ENCODE measurements at regions not wholly inside any gene's neighbourhood (a gene's known extent, or its start where the extent isn't known, plus 50 kb on each side); places are given as distances from the start of the nearest gene placed in this dataset.

DNA sequence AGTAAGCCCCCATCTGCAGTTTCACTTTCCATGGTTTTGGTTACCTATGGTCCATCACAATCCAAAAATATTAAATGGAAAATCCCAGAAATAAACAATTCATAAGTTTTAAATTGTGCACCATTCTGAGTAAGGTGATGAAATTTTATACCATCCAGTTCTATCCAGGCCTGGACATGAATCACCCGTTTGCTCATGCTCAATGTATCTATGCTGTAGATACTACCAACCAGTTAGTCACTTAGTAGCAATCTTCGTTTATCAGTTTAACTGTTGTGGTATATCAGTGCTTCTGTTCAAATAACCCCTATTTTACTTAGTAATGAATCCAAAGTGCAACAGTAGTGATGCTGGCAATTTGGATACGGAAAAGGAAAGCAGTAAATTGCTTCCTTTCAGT is 381.9 kb upstream of the AGTR1 start:
- CTCF ChIA-PET, result no interaction called here
- POLR2A ChIA-PET, result no interaction called here
- DNase-seq (no peak), ATAC-seq (no peak)
- Mint-ChIP-seq H3K27me3 (ENCODE audit: low read depth) (no peaks in the 10 kb centered on the region), H3K27ac (no peak overlapping the region), H3K9me3 (ENCODE audit: insufficient read depth) (no peaks in the 10 kb centered on the region), H3K4me1 (ENCODE audit: low read depth) (no peaks in the 10 kb centered on the region), H3K36me3 (ENCODE audit: low read depth) (no peaks in the 10 kb centered on the region), H3K4me3 (no peak overlapping the region)

DNA sequence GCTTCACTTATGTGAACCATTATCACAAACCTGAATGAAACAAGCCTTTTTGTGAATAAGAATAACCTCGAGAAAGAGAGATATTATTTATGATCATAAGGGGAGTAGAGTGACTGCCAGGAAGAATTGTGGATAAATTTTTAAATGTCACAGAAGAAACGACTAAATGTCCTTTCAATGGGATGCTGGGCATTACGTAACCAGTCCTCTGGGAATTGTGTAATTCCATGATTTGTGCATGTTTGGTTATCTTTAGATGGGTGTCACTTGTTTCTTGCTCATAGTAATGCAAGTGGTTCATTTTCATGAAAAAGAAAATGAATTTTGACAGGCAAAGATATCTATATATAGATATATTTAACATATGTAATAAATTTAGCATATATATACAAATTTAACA is 379.5 kb upstream of the AGTR1 start:
- DNase-seq, result no peak
- H3K4me1 Mint-ChIP-seq (ENCODE audit: low read depth), result no peaks in the 10 kb centered on the region
- H3K36me3 Mint-ChIP-seq (ENCODE audit: low read depth), result no peaks in the 10 kb centered on the region
- no peaks in the 10 kb centered on the region for H3K9me3 Mint-ChIP-seq (ENCODE audit: insufficient read depth)
- no peaks in the 10 kb centered on the region for H3K27me3 Mint-ChIP-seq (ENCODE audit: low read depth)
- ATAC-seq, result no peak
- ChIA-PET POLR2A (no interaction called here), CTCF (no interaction called here)
- no peak overlapping the region for H3K4me3 Mint-ChIP-seq
- H3K27ac Mint-ChIP-seq, result no peak overlapping the region

DNA sequence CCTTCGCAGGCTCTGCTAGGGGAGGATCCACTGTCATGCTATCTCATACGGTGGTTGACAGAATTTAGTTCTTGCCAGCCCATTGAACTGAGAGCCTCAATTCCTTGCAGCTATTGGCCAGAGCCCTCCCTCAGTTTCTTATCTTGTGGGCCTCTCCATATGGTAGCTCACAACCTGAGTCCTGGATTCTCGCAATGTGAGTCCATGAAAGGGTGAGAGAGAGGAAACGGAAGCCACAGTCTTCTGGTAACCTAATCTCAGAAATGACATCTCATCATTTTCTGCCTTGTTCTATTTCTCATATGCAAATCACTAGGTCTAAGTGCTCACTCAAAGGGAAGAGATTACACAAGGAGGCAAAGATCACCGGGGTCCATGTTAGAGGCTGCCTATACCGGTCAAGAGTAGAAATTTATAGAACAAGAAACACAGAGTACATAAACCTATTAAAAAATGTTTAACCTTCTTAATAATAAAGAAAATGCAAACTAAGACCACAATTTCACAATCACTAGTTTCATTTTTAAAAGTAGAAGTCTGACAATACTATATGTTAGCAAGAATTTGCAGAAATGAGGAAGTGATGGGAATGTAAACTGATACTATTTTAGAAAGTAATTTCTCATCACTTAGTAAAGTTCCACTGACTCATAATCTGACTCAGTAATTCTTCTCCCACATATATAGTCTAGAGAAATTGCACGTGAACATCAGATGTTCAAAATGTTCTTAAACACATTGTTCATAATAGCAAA is 378.4 kb upstream of the AGTR1 start:
- POLR2A ChIA-PET, result no interaction called here

DNA sequence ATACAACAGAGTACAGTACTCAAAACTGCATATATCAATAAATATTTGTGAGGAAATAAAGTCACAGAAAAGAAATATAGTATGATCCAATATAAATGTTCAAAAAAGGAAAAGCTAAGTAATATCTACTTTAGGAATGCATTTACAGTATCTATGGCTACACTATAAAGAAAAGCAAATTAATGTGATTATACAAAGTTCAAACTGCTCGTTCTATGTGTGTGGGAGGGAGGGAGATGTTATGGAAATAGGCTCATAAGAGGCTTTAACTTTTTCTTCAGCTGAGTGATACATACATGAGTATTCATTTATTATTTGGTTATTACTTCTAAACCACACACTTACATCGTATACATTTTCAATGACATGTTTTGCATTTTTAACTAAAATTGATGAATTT is 377.7 kb upstream of the AGTR1 start:
- no peak for DNase-seq
- ATAC-seq, result no peak
- ChIA-PET POLR2A (no interaction called here), CTCF (interaction anchor here (0.9 kb wide), 1 partner anchor 11 kb away, joined by 3 read pairs; no protein-coding TSS in a partner anchor)
- no peaks in the 10 kb centered on the region for H3K9me3 Mint-ChIP-seq (ENCODE audit: insufficient read depth)
- H3K4me3 Mint-ChIP-seq, result no peak overlapping the region
- no peaks in the 10 kb centered on the region for H3K4me1 Mint-ChIP-seq (ENCODE audit: low read depth)
- H3K27ac Mint-ChIP-seq, result no peak overlapping the region
- no peaks in the 10 kb centered on the region for H3K27me3 Mint-ChIP-seq (ENCODE audit: low read depth)
- no peaks in the 10 kb centered on the region for H3K36me3 Mint-ChIP-seq (ENCODE audit: low read depth)

More for the DNA sequence above, 378.4 kb upstream of the AGTR1 start:
- Mint-ChIP-seq H3K36me3 (ENCODE audit: low read depth) (no peaks in the 10 kb centered on the region), H3K27ac (no peak overlapping the region), H3K27me3 (ENCODE audit: low read depth) (no peaks in the 10 kb centered on the region), H3K4me3 (no peak overlapping the region), H3K9me3 (ENCODE audit: insufficient read depth) (no peaks in the 10 kb centered on the region), H3K4me1 (ENCODE audit: low read depth) (no peaks in the 10 kb centered on the region)
- ATAC-seq (no peak), DNase-seq (no peak)
- CTCF ChIA-PET, result interaction anchor here (0.9 kb wide), 1 partner anchor 10 kb away, joined by 3 read pairs; no protein-coding TSS in a partner anchor

DNA sequence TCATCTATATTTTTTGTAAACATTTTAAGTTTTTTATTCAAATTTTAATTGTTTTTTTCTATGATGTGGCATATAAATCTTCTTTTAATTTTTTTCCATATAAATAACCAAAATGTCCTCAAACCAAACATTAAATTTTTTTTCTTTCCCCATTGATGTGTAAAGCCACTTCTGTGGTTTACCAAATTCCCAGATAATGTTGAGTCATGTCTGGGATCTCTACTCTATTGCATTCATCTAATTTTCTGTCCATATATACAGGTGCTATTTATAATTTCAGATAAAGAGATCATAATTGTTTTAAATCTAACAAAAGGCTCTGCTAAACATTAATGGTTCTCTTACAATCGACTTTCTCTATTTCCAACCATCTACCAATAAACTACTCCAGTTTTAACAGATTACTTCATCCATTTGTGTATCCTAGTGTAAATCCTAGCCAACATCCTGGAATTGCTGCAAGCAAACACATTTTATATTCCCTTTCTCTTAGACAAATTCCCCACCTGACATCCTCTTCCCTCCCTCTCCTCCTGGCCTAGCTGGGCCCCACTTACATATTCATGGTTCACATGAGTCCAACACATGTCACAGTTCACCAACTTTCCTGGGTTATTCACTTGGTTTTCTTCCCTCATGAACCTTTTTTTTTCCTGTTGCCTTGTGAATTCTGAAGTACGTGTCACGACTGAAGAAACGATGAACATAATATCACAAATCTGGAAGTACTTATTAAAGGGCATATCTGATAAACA is 368.0 kb upstream of the AGTR1 start:
- POLR2A ChIA-PET, result no interaction called here
- H3K4me3 Mint-ChIP-seq, result no peak overlapping the region
- DNase-seq, result no peak
- H3K36me3 Mint-ChIP-seq (ENCODE audit: low read depth), result no peaks in the 10 kb centered on the region
- no peaks in the 10 kb centered on the region for H3K27me3 Mint-ChIP-seq (ENCODE audit: low read depth)
- no peak overlapping the region for H3K27ac Mint-ChIP-seq
- CTCF ChIA-PET, result no interaction called here
- no peaks in the 10 kb centered on the region for H3K4me1 Mint-ChIP-seq (ENCODE audit: low read depth)
- ATAC-seq, result no peak
- H3K9me3 Mint-ChIP-seq (ENCODE audit: insufficient read depth), result no peaks in the 10 kb centered on the region

DNA sequence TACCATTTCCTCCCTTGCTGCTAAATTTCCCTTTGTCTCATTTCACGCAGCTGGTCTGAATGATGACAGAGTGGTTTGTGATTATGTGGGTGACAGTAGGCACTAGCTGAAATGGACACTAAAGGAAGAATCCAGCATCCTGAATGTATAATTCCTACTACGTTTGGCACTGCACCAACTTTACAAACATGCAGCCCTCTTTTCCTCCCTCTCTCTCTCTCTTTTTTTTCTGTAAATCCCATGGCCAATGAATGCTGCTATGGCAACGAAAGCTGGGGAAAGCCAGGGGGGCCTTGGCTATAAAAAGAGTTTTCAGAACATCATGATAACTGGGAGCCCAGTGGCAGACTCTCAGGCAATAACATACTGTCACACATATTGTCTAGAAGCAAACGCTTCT is 367.2 kb upstream of the AGTR1 start:
- ChIA-PET POLR2A (no interaction called here), CTCF (no interaction called here)
- ATAC-seq (no peak), DNase-seq (no peak)
- Mint-ChIP-seq H3K36me3 (ENCODE audit: low read depth) (no peaks in the 10 kb centered on the region), H3K4me1 (ENCODE audit: low read depth) (no peaks in the 10 kb centered on the region), H3K9me3 (ENCODE audit: insufficient read depth) (no peaks in the 10 kb centered on the region), H3K4me3 (no peak overlapping the region), H3K27ac (no peak overlapping the region), H3K27me3 (ENCODE audit: low read depth) (no peaks in the 10 kb centered on the region)

DNA sequence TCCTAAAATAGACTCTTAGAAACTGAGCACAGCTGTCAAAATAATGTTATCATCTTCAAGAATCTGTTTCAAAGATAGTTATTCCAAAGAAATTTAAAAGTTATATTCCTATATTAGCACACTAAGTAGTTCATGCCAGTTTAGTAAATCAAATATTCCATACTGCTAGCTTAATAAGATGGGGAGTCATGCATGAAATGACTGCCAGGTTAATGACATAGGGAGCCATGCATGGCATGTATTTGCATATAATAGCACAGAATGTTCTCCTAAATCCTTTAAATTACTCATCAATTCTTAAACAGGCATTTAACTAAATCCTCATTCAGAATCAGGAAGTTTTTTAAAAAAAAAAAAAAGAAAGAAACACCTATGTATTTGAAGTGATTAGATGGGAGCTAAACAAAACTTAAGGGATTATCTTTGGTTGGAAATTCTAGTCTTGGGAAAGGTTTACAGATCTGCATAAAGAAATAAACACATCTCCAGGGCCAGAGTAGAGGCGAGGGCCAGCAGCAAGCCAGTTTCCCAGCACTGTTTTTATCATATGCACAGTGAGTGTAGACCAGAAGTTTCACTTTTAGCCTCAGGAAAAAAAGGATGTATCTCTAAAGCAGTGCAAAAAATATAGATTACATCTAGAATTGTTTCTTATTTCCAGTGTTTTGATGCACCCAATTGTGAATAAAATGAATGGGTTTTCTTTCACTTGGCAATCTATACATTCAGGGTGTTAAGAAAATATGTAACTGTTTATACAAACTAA is 366.4 kb upstream of the AGTR1 start:
- H3K27me3 Mint-ChIP-seq (ENCODE audit: low read depth), result no peaks in the 10 kb centered on the region
- CTCF ChIA-PET, result no interaction called here
- no peaks in the 10 kb centered on the region for H3K36me3 Mint-ChIP-seq (ENCODE audit: low read depth)

DNA sequence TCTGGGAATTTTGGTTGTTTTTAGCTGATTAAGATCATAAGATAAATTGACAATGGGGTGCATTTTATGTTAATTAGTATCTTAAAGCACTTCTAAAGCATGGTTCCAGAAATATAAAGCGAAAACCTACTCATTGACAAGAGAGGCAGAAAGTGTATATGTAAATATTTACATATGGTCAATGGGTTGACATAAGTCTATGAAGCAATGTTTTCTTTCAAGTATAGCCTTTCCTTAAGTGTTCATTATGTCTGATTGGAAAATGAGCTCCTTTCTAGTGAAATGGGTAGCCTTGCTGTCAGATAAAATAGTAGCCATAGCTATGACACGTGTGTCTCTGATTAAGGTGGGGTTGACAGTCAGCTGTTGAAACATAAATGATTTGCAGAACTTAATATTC is 365.2 kb upstream of the AGTR1 start:
- ATAC-seq, result no peak
- DNase-seq, result no peak
- POLR2A ChIA-PET, result no interaction called here
- no peaks in the 10 kb centered on the region for H3K27me3 Mint-ChIP-seq (ENCODE audit: low read depth)
- no peak overlapping the region for H3K4me3 Mint-ChIP-seq
- H3K4me1 Mint-ChIP-seq (ENCODE audit: low read depth), result no peaks in the 10 kb centered on the region
- H3K9me3 Mint-ChIP-seq (ENCODE audit: insufficient read depth), result no peaks in the 10 kb centered on the region
- CTCF ChIA-PET, result no interaction called here
- no peaks in the 10 kb centered on the region for H3K36me3 Mint-ChIP-seq (ENCODE audit: low read depth)
- H3K27ac Mint-ChIP-seq, result no peak overlapping the region

More for the DNA sequence above, 366.4 kb upstream of the AGTR1 start:
- Mint-ChIP-seq H3K4me3 (no peak overlapping the region), H3K9me3 (ENCODE audit: insufficient read depth) (no peaks in the 10 kb centered on the region), H3K4me1 (ENCODE audit: low read depth) (no peaks in the 10 kb centered on the region), H3K27ac (no peak overlapping the region)
- ATAC-seq, result no peak
- DNase-seq, result no peak
- POLR2A ChIA-PET, result no interaction called here

DNA sequence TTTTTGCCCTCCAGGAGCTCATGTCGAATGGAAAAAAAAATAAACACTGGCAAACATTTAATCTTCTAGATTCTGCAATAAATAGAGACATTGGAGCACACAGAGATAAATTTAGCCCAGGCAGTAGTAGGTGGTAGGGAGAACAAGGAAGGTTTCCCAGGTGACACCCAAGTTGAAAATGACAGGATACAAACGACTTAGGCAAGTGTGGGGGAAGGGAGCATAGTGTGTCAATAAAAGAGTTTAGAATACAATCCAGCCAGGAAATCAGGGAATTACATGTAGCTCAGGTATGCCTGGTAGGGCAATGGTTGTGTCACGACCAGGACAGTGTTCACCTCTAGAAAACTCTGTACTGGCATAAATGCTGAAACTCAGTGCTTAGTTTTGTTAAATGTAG is 364.6 kb upstream of the AGTR1 start:
- Mint-ChIP-seq H3K27me3 (ENCODE audit: low read depth) (no peaks in the 10 kb centered on the region), H3K9me3 (ENCODE audit: insufficient read depth) (no peaks in the 10 kb centered on the region), H3K36me3 (ENCODE audit: low read depth) (no peaks in the 10 kb centered on the region), H3K4me3 (no peak overlapping the region), H3K27ac (no peak overlapping the region), H3K4me1 (ENCODE audit: low read depth) (no peaks in the 10 kb centered on the region)
- DNase-seq (no peak), ATAC-seq (no peak)
- POLR2A ChIA-PET, result no interaction called here
- CTCF ChIA-PET, result no interaction called here

DNA sequence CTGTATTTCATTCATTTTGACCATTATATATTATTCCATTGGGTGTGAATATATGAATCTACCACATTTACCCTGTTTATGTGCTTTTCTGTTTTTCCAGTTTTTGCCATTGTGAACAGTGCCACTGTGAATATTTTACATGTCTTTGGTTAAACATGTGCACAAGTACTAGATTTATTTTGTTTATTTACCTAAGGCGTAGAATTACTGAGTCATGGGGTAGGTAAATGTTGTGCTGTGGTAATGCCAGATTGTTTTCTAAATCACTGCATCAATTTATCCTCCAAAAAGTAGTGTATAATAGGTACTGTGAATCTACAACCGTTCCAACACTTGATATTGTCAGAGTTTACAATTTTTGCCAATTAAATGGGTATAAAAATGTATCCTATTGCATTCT is 362.1 kb upstream of the AGTR1 start:
- H3K4me1 Mint-ChIP-seq (ENCODE audit: low read depth), result no peaks in the 10 kb centered on the region
- no peaks in the 10 kb centered on the region for H3K36me3 Mint-ChIP-seq (ENCODE audit: low read depth)
- DNase-seq, result no peak
- POLR2A ChIA-PET, result no interaction called here
- H3K9me3 Mint-ChIP-seq (ENCODE audit: insufficient read depth), result no peaks in the 10 kb centered on the region
- no peak overlapping the region for H3K27ac Mint-ChIP-seq
- no peak for ATAC-seq
- H3K27me3 Mint-ChIP-seq (ENCODE audit: low read depth), result no peaks in the 10 kb centered on the region
- no peak overlapping the region for H3K4me3 Mint-ChIP-seq
- CTCF ChIA-PET, result no interaction called here

DNA sequence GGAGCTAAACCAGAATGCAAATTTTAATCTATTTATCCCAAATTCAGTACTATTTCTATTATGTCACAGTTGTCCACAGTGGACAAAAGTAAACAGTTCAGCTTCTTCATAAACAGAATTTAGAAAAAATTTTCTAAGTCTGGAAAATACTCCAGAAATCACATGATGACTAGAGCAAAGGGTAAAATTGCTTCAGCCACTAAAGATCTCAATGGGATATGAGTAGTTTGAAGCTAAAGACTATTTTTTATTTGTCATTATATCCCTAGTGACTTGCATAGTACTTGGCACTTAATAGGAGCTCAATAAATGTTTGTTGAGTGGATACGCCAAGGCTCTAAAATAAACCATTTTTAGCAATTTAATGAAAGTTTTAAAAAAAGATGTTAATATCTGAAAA is 354.3 kb upstream of the AGTR1 start:
- no peak for ATAC-seq
- no peaks in the 10 kb centered on the region for H3K36me3 Mint-ChIP-seq (ENCODE audit: low read depth)
- H3K4me1 Mint-ChIP-seq (ENCODE audit: low read depth), result no peaks in the 10 kb centered on the region
- no peak overlapping the region for H3K4me3 Mint-ChIP-seq
- H3K9me3 Mint-ChIP-seq (ENCODE audit: insufficient read depth), result no peaks in the 10 kb centered on the region
- H3K27me3 Mint-ChIP-seq (ENCODE audit: low read depth), result no peaks in the 10 kb centered on the region
- ChIA-PET CTCF (no interaction called here), POLR2A (no interaction called here)
- H3K27ac Mint-ChIP-seq, result no peak overlapping the region
- DNase-seq, result no peak

DNA sequence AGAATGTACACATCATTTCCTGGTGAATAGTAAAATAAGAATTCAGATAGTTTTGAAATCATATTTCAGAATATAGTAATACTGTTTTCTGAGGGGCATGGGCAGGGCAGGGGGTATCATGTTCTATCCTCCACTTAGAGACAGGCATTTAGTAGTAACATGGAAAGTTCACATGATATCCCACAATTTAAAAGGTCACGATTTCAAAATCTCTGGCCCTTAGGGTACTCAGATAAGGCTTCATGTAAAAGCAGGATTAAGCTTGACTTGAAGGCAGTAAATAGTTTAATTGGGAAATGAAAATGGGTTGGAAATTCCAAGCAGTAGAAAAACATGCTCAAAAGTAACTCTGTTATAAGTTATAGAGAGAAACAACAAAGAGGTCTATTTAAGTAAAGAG is 353.2 kb upstream of the AGTR1 start:
- Mint-ChIP-seq H3K27ac (no peak overlapping the region), H3K9me3 (ENCODE audit: insufficient read depth) (no peaks in the 10 kb centered on the region), H3K4me1 (ENCODE audit: low read depth) (no peaks in the 10 kb centered on the region), H3K27me3 (ENCODE audit: low read depth) (no peaks in the 10 kb centered on the region), H3K36me3 (ENCODE audit: low read depth) (no peaks in the 10 kb centered on the region), H3K4me3 (no peak overlapping the region)
- POLR2A ChIA-PET, result no interaction called here
- CTCF ChIA-PET, result no interaction called here
- DNase-seq, result no peak
- no peak for ATAC-seq

Data from activated CD8-positive, alpha-beta T cell treated with anti-CD3 and anti-CD28 coated beads, Interleukin-2, amount 10 ng/mL, durations not matched to agents 7 days and 5 days (primary cell).